ENCODE measurements at regions not wholly inside any gene's neighbourhood (a gene's known extent, or its start where the extent isn't known, plus 50 kb on each side); places are given as distances from the start of the nearest gene placed in this dataset.

- Mint-ChIP-seq H3K4me3 (no peak overlapping the region), H3K9me3 (peaks cover 0 to 7% (median 0%) of the 10 kb centered on the region in 11 donors), H3K36me3 (no peaks in the 10 kb centered on the region), H3K4me1 (peaks cover 0 to 2% (median 0%) of the 10 kb centered on the region in 7 donors), H3K27me3 (peaks cover 3 to 26% (median 23%) of the 10 kb centered on the region in 5 donors), H3K27ac (no peak overlapping the region)
- CTCF ChIA-PET, result no interaction called here
- Histone ChIP-seq H3K9me3 (ENCODE audit: control insufficient read depth in 2 of 3, low read length in 3 of 3) (no peaks in the 10 kb centered on the region), H3K4me3 (ENCODE audit: low read length) (no peak overlapping the region), H3K36me3 (ENCODE audit: control insufficient read depth in 2 of 3, insufficient read depth in 3 of 3, low read length in 3 of 3) (no peaks in the 10 kb centered on the region), H3K4me1 (ENCODE audit: control insufficient read depth in 2 of 2, insufficient read depth in 2 of 2, low read length in 2 of 2) (no peaks in the 10 kb centered on the region), H3K27me3 (ENCODE audit: control insufficient read depth in 2 of 2, insufficient read depth in 2 of 2, low read length in 2 of 2) (no peaks in the 10 kb centered on the region), H3K27ac (ENCODE audit: low read depth, low read length) (no peak overlapping the region)
- POLR2A ChIA-PET, result no interaction called here
- DNase-seq (no peak), ATAC-seq (no peak)
- intact Hi-C loops (cut with micrococcal nuclease), result no loop called here
These were observed 208.1 kb upstream of the PHYHIPL start for GRCh38 chr10:58968389-58968755.

GRCh38 chr10:58969576-58969975 is 206.9 kb upstream of the PHYHIPL start:
- Mint-ChIP-seq H3K27ac (no peak overlapping the region), H3K4me3 (no peak overlapping the region), H3K36me3 (no peaks in the 10 kb centered on the region), H3K27me3 (peaks cover 3 to 23% (median 19%) of the 10 kb centered on the region in 5 donors), H3K9me3 (peaks cover 0 to 7% (median 0%) of the 10 kb centered on the region in 11 donors), H3K4me1 (peaks cover 0 to 2% (median 0%) of the 10 kb centered on the region in 7 donors)
- H3K4me3 ChIP-seq (ENCODE audit: low read length), result no peak overlapping the region
- intact Hi-C loops (cut with micrococcal nuclease), result no loop called here
- ChIA-PET POLR2A (no interaction called here), CTCF (no interaction called here)
- DNase-seq, result no peak
- H3K27ac ChIP-seq (ENCODE audit: low read depth, low read length), result no peak overlapping the region
- no peaks in the 10 kb centered on the region for H3K9me3 ChIP-seq (ENCODE audit: control insufficient read depth in 2 of 3, low read length in 3 of 3)
- no peaks in the 10 kb centered on the region for H3K36me3 ChIP-seq (ENCODE audit: control insufficient read depth in 2 of 3, insufficient read depth in 3 of 3, low read length in 3 of 3)
- no peaks in the 10 kb centered on the region for H3K4me1 ChIP-seq (ENCODE audit: control insufficient read depth in 2 of 2, insufficient read depth in 2 of 2, low read length in 2 of 2)
- no peaks in the 10 kb centered on the region for H3K27me3 ChIP-seq (ENCODE audit: control insufficient read depth in 2 of 2, insufficient read depth in 2 of 2, low read length in 2 of 2)
- no peak for ATAC-seq

- Histone ChIP-seq H3K36me3 (ENCODE audit: control insufficient read depth in 2 of 3, insufficient read depth in 3 of 3, low read length in 3 of 3) (no peaks in the 10 kb centered on the region), H3K4me1 (ENCODE audit: control insufficient read depth in 2 of 2, insufficient read depth in 2 of 2, low read length in 2 of 2) (no peaks in the 10 kb centered on the region), H3K27me3 (ENCODE audit: control insufficient read depth in 2 of 2, insufficient read depth in 2 of 2, low read length in 2 of 2) (no peaks in the 10 kb centered on the region), H3K9me3 (ENCODE audit: control insufficient read depth in 2 of 3, low read length in 3 of 3) (no peaks in the 10 kb centered on the region), H3K4me3 (ENCODE audit: low read length) (no peak overlapping the region), H3K27ac (ENCODE audit: low read depth, low read length) (no peak overlapping the region)
- H3K36me3 Mint-ChIP-seq, result no peaks in the 10 kb centered on the region
- no peak overlapping the region for H3K27ac Mint-ChIP-seq
- H3K4me1 Mint-ChIP-seq, result peaks cover 0 to 2% (median 0%) of the 10 kb centered on the region in 7 donors
- no peak overlapping the region for H3K4me3 Mint-ChIP-seq
- H3K27me3 Mint-ChIP-seq, result peaks cover 3 to 23% (median 13%) of the 10 kb centered on the region in 5 donors
- DNase-seq, result no peak
- ATAC-seq, result no peak
- CTCF ChIA-PET, result no interaction called here
- peaks cover 0 to 5% (median 0%) of the 10 kb centered on the region in 11 donors for H3K9me3 Mint-ChIP-seq
- POLR2A ChIA-PET, result no interaction called here
- intact Hi-C loops (cut with micrococcal nuclease), result no loop called here
These were observed 206.1 kb upstream of the PHYHIPL start for GRCh38 chr10:58970160-58970915.

GRCh38 chr10:58971211-58971610 is 205.2 kb upstream of the PHYHIPL start:
- no peaks in the 10 kb centered on the region for H3K4me1 ChIP-seq (ENCODE audit: control insufficient read depth in 2 of 2, insufficient read depth in 2 of 2, low read length in 2 of 2)
- peaks cover 0 to 5% (median 0%) of the 10 kb centered on the region in 11 donors for H3K9me3 Mint-ChIP-seq
- H3K4me3 ChIP-seq (ENCODE audit: low read length), result no peak overlapping the region
- ChIA-PET POLR2A (no interaction called here), CTCF (no interaction called here)
- H3K36me3 Mint-ChIP-seq, result no peaks in the 10 kb centered on the region
- no peak overlapping the region for H3K27ac Mint-ChIP-seq
- peaks cover 3 to 23% (median 13%) of the 10 kb centered on the region in 5 donors for H3K27me3 Mint-ChIP-seq
- DNase-seq (no peak), ATAC-seq (no peak)
- H3K27me3 ChIP-seq (ENCODE audit: control insufficient read depth in 2 of 2, insufficient read depth in 2 of 2, low read length in 2 of 2), result no peaks in the 10 kb centered on the region
- no peak overlapping the region for H3K27ac ChIP-seq (ENCODE audit: low read depth, low read length)
- H3K4me1 Mint-ChIP-seq, result peaks cover 0 to 2% (median 0%) of the 10 kb centered on the region in 7 donors
- H3K4me3 Mint-ChIP-seq, result no peak overlapping the region
- intact Hi-C loops (cut with micrococcal nuclease), result no loop called here
- H3K36me3 ChIP-seq (ENCODE audit: control insufficient read depth in 2 of 3, insufficient read depth in 3 of 3, low read length in 3 of 3), result no peaks in the 10 kb centered on the region
- H3K9me3 ChIP-seq (ENCODE audit: control insufficient read depth in 2 of 3, low read length in 3 of 3), result no peaks in the 10 kb centered on the region

GRCh38 chr10:58971796-58972491 is 204.5 kb upstream of the PHYHIPL start:
- ChIA-PET CTCF (no interaction called here), POLR2A (no interaction called here)
- no peak overlapping the region for H3K27ac Mint-ChIP-seq
- H3K9me3 ChIP-seq (ENCODE audit: control insufficient read depth in 2 of 3, low read length in 3 of 3), result no peaks in the 10 kb centered on the region
- intact Hi-C loops (cut with micrococcal nuclease), result no loop called here
- H3K27me3 Mint-ChIP-seq, result peaks cover 2 to 20% (median 11%) of the 10 kb centered on the region in 5 donors
- no peak overlapping the region for H3K4me3 ChIP-seq (ENCODE audit: low read length)
- no peak overlapping the region for H3K4me3 Mint-ChIP-seq
- ATAC-seq (no peak), DNase-seq (no peak)
- no peaks in the 10 kb centered on the region for H3K36me3 Mint-ChIP-seq
- H3K27me3 ChIP-seq (ENCODE audit: control insufficient read depth in 2 of 2, insufficient read depth in 2 of 2, low read length in 2 of 2), result no peaks in the 10 kb centered on the region
- peaks cover 0 to 4% (median 0%) of the 10 kb centered on the region in 11 donors for H3K9me3 Mint-ChIP-seq
- no peaks in the 10 kb centered on the region for H3K4me1 ChIP-seq (ENCODE audit: control insufficient read depth in 2 of 2, insufficient read depth in 2 of 2, low read length in 2 of 2)
- H3K4me1 Mint-ChIP-seq, result peaks cover 0 to 2% (median 0%) of the 10 kb centered on the region in 7 donors
- no peaks in the 10 kb centered on the region for H3K36me3 ChIP-seq (ENCODE audit: control insufficient read depth in 2 of 3, insufficient read depth in 3 of 3, low read length in 3 of 3)
- H3K27ac ChIP-seq (ENCODE audit: low read depth, low read length), result no peak overlapping the region

- DNase-seq, result no peak
- CTCF ChIA-PET, result no interaction called here
- ATAC-seq, result no peak
These were observed 203.7 kb upstream of the PHYHIPL start for GRCh38 chr10:58972576-58973234.

More at GRCh38 chr10:58972576-58973234, 203.7 kb upstream of the PHYHIPL start:
- POLR2A ChIA-PET, result no interaction called here
- Histone ChIP-seq H3K27me3 (ENCODE audit: control insufficient read depth in 2 of 2, insufficient read depth in 2 of 2, low read length in 2 of 2) (no peaks in the 10 kb centered on the region), H3K4me1 (ENCODE audit: control insufficient read depth in 2 of 2, insufficient read depth in 2 of 2, low read length in 2 of 2) (no peaks in the 10 kb centered on the region), H3K4me3 (ENCODE audit: low read length) (no peak overlapping the region), H3K27ac (ENCODE audit: low read depth, low read length) (no peak overlapping the region), H3K36me3 (ENCODE audit: control insufficient read depth in 2 of 3, insufficient read depth in 3 of 3, low read length in 3 of 3) (no peaks in the 10 kb centered on the region), H3K9me3 (ENCODE audit: control insufficient read depth in 2 of 3, low read length in 3 of 3) (no peaks in the 10 kb centered on the region)
- Mint-ChIP-seq H3K9me3 (peaks cover 0 to 3% (median 0%) of the 10 kb centered on the region in 11 donors), H3K4me3 (no peak overlapping the region), H3K4me1 (peaks cover 0 to 1% (median 0%) of the 10 kb centered on the region in 7 donors), H3K36me3 (no peaks in the 10 kb centered on the region), H3K27ac (no peak overlapping the region), H3K27me3 (peaks cover 0 to 15% (median 8%) of the 10 kb centered on the region in 5 donors)
- intact Hi-C loops (cut with micrococcal nuclease), result no loop called here

Measured in naive thymus-derived CD4-positive, alpha-beta T cell (primary cell).